H9 (cell line): ENCODE measurements at regions not wholly inside any gene's neighbourhood (a gene's known extent, or its start where the extent isn't known, plus 50 kb on each side); places are given as distances from the start of the nearest gene placed in this dataset.

Source experiments
- DNase-seq: peaks from one replicate; pipeline ENCODE4 v3.0.0-alpha.2; 2017
- H2AFZ ChIP-seq: one replicate; pipeline ENCODE4 v1.6.1; 2013; ENCODE audit warnings: mild to moderate bottlenecking, low read length, control low read depth, moderate library complexity
- H2AK5ac ChIP-seq: 2 replicates; pipeline ENCODE4 v1.6.1; 2013; ENCODE audit warnings: low read length, control low read depth, mixed read lengths; ENCODE audit not compliant: insufficient read length
- H2BK120ac ChIP-seq: one replicate; pipeline ENCODE4 v1.6.1; 2013; ENCODE audit warnings: low read depth, mild to moderate bottlenecking, low read length, control low read depth, inconsistent platforms; ENCODE audit not compliant: poor library complexity, severe bottlenecking
- H2BK12ac ChIP-seq: 2 replicates; pipeline ENCODE4 v1.6.1; 2013; ENCODE audit warnings: low read length, control low read depth, mixed read lengths, low read depth; ENCODE audit not compliant: insufficient read length
- H2BK15ac ChIP-seq: 2 replicates; pipeline ENCODE4 v1.6.1; 2013; ENCODE audit warnings: low read depth, low read length, control low read depth
- H2BK20ac ChIP-seq: one replicate; pipeline ENCODE4 v1.6.1; 2013; ENCODE audit warnings: low read depth, mild to moderate bottlenecking, low read length, control low read depth, inconsistent platforms; ENCODE audit not compliant: poor library complexity, severe bottlenecking
- H2BK5ac ChIP-seq: 2 replicates; pipeline ENCODE4 v1.6.1; 2013; ENCODE audit warnings: low read length, control low read depth, mixed read lengths; ENCODE audit not compliant: insufficient read length
- H3K14ac ChIP-seq: 2 replicates; pipeline ENCODE4 v1.6.1; 2013; ENCODE audit warnings: low read length, control low read depth; ENCODE audit not compliant: insufficient read depth
- H3K18ac ChIP-seq: 2 replicates; pipeline ENCODE4 v1.6.1; 2013; ENCODE audit warnings: low read depth, mild to moderate bottlenecking, mixed read lengths, low read length, control low read depth; ENCODE audit not compliant: insufficient read length
- H3K23ac ChIP-seq: 2 replicates; pipeline ENCODE4 v1.6.1; 2013; ENCODE audit warnings: low read length, control low read depth, mixed read lengths, low read depth; ENCODE audit not compliant: insufficient read length
- H3K23me2 ChIP-seq: 2 replicates; pipeline ENCODE4 v1.6.1; 2013; ENCODE audit warnings: low read depth, mild to moderate bottlenecking, mixed read lengths, low read length, control low read depth; ENCODE audit not compliant: insufficient read length, poor library complexity, severe bottlenecking
- H3K27ac ChIP-seq: 2 replicates; pipeline ENCODE4 v1.5.1; 2013; ENCODE audit warnings: low read length, control low read depth, mixed read lengths, low read depth; ENCODE audit not compliant: insufficient read length
- H3K27me3 ChIP-seq: 2 replicates; pipeline ENCODE4 v1.6.1; 2013; ENCODE audit warnings: low read length, control low read depth, inconsistent platforms; ENCODE audit not compliant: insufficient read depth
- H3K4ac ChIP-seq: 2 replicates; pipeline ENCODE4 v1.6.1; 2013; ENCODE audit warnings: low read depth, mild to moderate bottlenecking, control low read depth, inconsistent platforms, low read length, moderate library complexity
- H3K4me1 ChIP-seq: 2 replicates; pipeline ENCODE4 v1.6.1; 2013; ENCODE audit warnings: low read length, control low read depth, inconsistent platforms; ENCODE audit not compliant: insufficient read depth
- H3K4me2 ChIP-seq: 2 replicates; pipeline ENCODE4 v1.6.1; 2013; ENCODE audit warnings: low read length, control low read depth, mixed read lengths; ENCODE audit not compliant: insufficient read length, insufficient read depth
- H3K56ac ChIP-seq: 2 replicates; pipeline ENCODE4 v1.6.1; 2013; ENCODE audit warnings: low read depth, mild to moderate bottlenecking, mixed read lengths, low read length, control low read depth; ENCODE audit not compliant: insufficient read length
- H3K79me1 ChIP-seq: 2 replicates; pipeline ENCODE4 v1.6.1; 2013; ENCODE audit warnings: low read depth, mild to moderate bottlenecking, moderate library complexity, low read length, control low read depth, inconsistent platforms; ENCODE audit not compliant: insufficient read depth, poor library complexity, severe bottlenecking
- H3K79me2 ChIP-seq: 2 replicates; pipeline ENCODE4 v1.6.1; 2013; ENCODE audit warnings: low read length, control low read depth, inconsistent platforms; ENCODE audit not compliant: insufficient read depth
- H3K9ac ChIP-seq: 2 replicates; pipeline ENCODE4 v1.6.1; 2013; ENCODE audit warnings: low read length, control low read depth, mixed read lengths; ENCODE audit not compliant: insufficient read length; ENCODE audit errors: extremely low read depth
- H3K9me3 ChIP-seq: one replicate; pipeline ENCODE4 v1.6.1; 2013; ENCODE audit warnings: low read depth, low read length, inconsistent platforms; ENCODE audit not compliant: control insufficient read depth
- H3T11ph ChIP-seq: one replicate; pipeline ENCODE4 v1.6.1; 2013; ENCODE audit warnings: mild to moderate bottlenecking, low read length, control low read depth, inconsistent platforms
- H4K20me1 ChIP-seq: one replicate; pipeline ENCODE4 v1.6.1; 2013; ENCODE audit not compliant: control insufficient read depth, insufficient read length, insufficient read depth
- H4K5ac ChIP-seq: 2 replicates; pipeline ENCODE4 v1.6.1; 2013; ENCODE audit warnings: low read depth, mild to moderate bottlenecking, mixed read lengths, low read length, control low read depth; ENCODE audit not compliant: insufficient read length
- H4K8ac ChIP-seq: replicated peaks from 2 replicates; pipeline ENCODE4 v1.6.1; 2013; ENCODE audit warnings: low read length, control low read depth, mixed read lengths, low read depth; ENCODE audit not compliant: insufficient read length
- H4K91ac ChIP-seq: 2 replicates; pipeline ENCODE4 v1.6.1; 2013; ENCODE audit warnings: low read depth, mild to moderate bottlenecking, moderate library complexity, mixed read lengths, low read length, control low read depth; ENCODE audit not compliant: insufficient read length
- H3K27ac Mint-ChIP-seq, 3 experiments: 2 replicates in 2 of 3; 3 replicates in 1 of 3; pipeline ENCODE4 v1.8.0; 2020 to 2021; ENCODE audit warnings: mixed read lengths in 3 of 3, mild to moderate bottlenecking in 1 of 3, moderate library complexity in 1 of 3
- H3K27me3 Mint-ChIP-seq: 2 replicates; pipeline ENCODE4 v1.8.0; 2021; ENCODE audit warnings: low read depth, mild to moderate bottlenecking, moderate library complexity, mixed read lengths
- H3K36me3 Mint-ChIP-seq, 3 experiments: 2 replicates in 2 of 3; 3 replicates in 1 of 3; pipeline ENCODE4 v1.8.0; 2020 to 2021; ENCODE audit warnings: low read depth in 3 of 3, mixed read lengths in 3 of 3; ENCODE audit not compliant: insufficient read depth in 1 of 3
- H3K4me1 Mint-ChIP-seq, 2 experiments: 2 replicates each; pipeline ENCODE4 v1.8.0; 2020; ENCODE audit warnings: mixed read lengths in 2 of 2
- H3K4me3 Mint-ChIP-seq, 2 experiments: 2 replicates in 1 of 2; 3 replicates in 1 of 2; pipeline ENCODE4 v1.8.0; 2020 to 2021; ENCODE audit warnings: mild to moderate bottlenecking in 2 of 2, mixed read lengths in 2 of 2, moderate library complexity in 1 of 2
- H3K9me3 Mint-ChIP-seq, 2 experiments: 2 replicates in 1 of 2; 3 replicates in 1 of 2; pipeline ENCODE4 v1.8.0; 2020; ENCODE audit warnings: mild to moderate bottlenecking in 2 of 2, mixed read lengths in 2 of 2, moderate library complexity in 1 of 2
- CTCF ChIP-seq: fragments of 200-600 bp; sonication (generic); conservative IDR thresholded peaks from 3 replicates; pipeline ENCODE4 v1.8.0; 2021; ENCODE audit warnings: antibody characterized with exemption, mild to moderate bottlenecking
- WGBS: extraction: QIAGEN DNeasy Blood & Tissue Kit; methylation state at CpG from one replicate; pipeline ENCODE4 v1.1.7; 2013; ENCODE audit warnings: missing lambda C conversion rate, low lambda C conversion rate, mixed read lengths; ENCODE audit not compliant: insufficient read length; ENCODE audit errors: extremely low coverage; 5-methylcytosine and 5-hydroxymethylcytosine counted together

GRCh38 chr5:57780306-57780960, 297.8 kb upstream of the ACTBL2 start:
- Histone ChIP-seq H2BK12ac (no peak overlapping the region), H3K27ac (no peak overlapping the region), H3K23me2 (no peaks in the 10 kb centered on the region), H2AFZ (no peak overlapping the region), H3K9me3 (no peaks in the 10 kb centered on the region), H2BK15ac (no peak overlapping the region), H3K14ac (no peak overlapping the region), H3K18ac (no peak overlapping the region), H4K5ac (no peak overlapping the region), H3T11ph (no peak overlapping the region), H4K8ac (no peak overlapping the region), H2BK5ac (no peak overlapping the region), H3K56ac (no peak overlapping the region), H3K4me2 (no peak overlapping the region), H4K20me1 (no peaks in the 10 kb centered on the region), H3K79me1 (no peaks in the 10 kb centered on the region), H2AK5ac (no peak overlapping the region), H3K23ac (no peak overlapping the region), H3K4ac (no peak overlapping the region), H2BK120ac (no peak overlapping the region), H2BK20ac (no peak overlapping the region), H4K91ac (no peak overlapping the region), H3K9ac (no peak overlapping the region), H3K79me2 (no peaks in the 10 kb centered on the region), H3K4me1 (no peaks in the 10 kb centered on the region), H3K27me3 (no peaks in the 10 kb centered on the region)
- no peak overlapping the region; a peak in 1 of 7 replicates for H3K27ac Mint-ChIP-seq
- TF ChIP-seq CTCF = no peak
- 0 out of 4 replicates have a peak, but pooled peaks cover 0 to 3% of the 10 kb centered on the region in 2 experiments for H3K4me1 Mint-ChIP-seq
- H3K27me3 Mint-ChIP-seq = no peaks in the 10 kb centered on the region
- no peaks in the 10 kb centered on the region for H3K36me3 Mint-ChIP-seq
- no peaks in the 10 kb centered on the region for H3K9me3 Mint-ChIP-seq
- peak; percentile 25 for DNase-seq
- H3K4me3 Mint-ChIP-seq = no peak overlapping the region
- no CpG with 5 or more reads among the region's 12 CpGs for WGBS
